Lower leg skin (tissue), 4 donors: ENCODE measurements at regions not wholly inside any gene's neighbourhood (a gene's known extent, or its start where the extent isn't known, plus 50 kb on each side); places are given as distances from the start of the nearest gene placed in this dataset.

Experiments
- DNase-seq, 2 donors: peaks; one replicate each; pipeline ENCODE4 v3.0.0-alpha.2; 2019; ENCODE audit warnings: low spot score in 2 of 2
- H3K4me3 ChIP-seq: fragments of 200-600 bp; sonication (generic); 2 replicates; pipeline ENCODE4 v1.5.1; 2017; ENCODE audit warnings: mild to moderate bottlenecking, low read depth; ENCODE audit not compliant: poor library complexity, severe bottlenecking
- POLR2A ChIP-seq, 2 donors: fragments of 450-650 bp; IDR thresholded peaks; one replicate each; pipeline ENCODE4 v1.6.1; 2016 to 2017; ENCODE audit warnings: antibody characterized with exemption in 2 of 2, mild to moderate bottlenecking in 1 of 2, moderate library complexity in 1 of 2
- WGBS, 2 donors: methylation state at CpG; one replicate each; pipeline ENCODE4 v1.1.5; 2018; 5-methylcytosine and 5-hydroxymethylcytosine counted together
- intact Hi-C: fragments of 100-400 bp; cut with DNase I; formaldehyde crosslinking; loops from one replicate; pipeline ENCODE4 v1.15.0; 2023; ENCODE audit warnings: low total_unique reads
- TF ChIP-seq, protein P1 (sequence below), 3 donors: fragments of 450-650 bp; IDR thresholded peaks; one replicate each; pipeline ENCODE4 v1.5.1; 2016; ENCODE audit warnings: antibody characterized with exemption in 3 of 3, mild to moderate bottlenecking in 3 of 3, moderate library complexity in 2 of 3

DNA sequence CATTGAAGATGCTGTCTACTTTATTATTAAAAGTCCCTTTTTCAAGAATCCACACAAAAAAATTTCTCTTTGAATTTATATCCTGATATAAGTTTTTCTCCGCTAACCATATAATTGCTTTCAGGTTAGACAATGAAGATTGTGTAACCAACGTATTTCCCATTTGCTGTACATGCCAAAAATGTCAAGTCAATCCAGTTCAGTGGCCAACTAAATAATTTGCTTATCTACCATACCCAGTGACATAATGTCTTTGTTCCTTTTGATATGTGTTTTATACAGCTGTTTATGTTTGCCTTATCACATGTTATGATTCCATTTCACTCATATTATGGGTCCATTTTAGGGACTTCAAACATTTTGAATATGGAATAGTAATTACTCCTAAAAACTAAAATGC lies 349.9 kb downstream of the EFNA5 start:
- intact Hi-C loops, result no loop called here
- WGBS, 2 donors, result 38 to 52% methylated on average over 2 of the region's 2 CpGs
- DNase-seq, result no peak
- H3K4me3 ChIP-seq, result no peak overlapping the region
- TF ChIP-seq, protein P1, sequence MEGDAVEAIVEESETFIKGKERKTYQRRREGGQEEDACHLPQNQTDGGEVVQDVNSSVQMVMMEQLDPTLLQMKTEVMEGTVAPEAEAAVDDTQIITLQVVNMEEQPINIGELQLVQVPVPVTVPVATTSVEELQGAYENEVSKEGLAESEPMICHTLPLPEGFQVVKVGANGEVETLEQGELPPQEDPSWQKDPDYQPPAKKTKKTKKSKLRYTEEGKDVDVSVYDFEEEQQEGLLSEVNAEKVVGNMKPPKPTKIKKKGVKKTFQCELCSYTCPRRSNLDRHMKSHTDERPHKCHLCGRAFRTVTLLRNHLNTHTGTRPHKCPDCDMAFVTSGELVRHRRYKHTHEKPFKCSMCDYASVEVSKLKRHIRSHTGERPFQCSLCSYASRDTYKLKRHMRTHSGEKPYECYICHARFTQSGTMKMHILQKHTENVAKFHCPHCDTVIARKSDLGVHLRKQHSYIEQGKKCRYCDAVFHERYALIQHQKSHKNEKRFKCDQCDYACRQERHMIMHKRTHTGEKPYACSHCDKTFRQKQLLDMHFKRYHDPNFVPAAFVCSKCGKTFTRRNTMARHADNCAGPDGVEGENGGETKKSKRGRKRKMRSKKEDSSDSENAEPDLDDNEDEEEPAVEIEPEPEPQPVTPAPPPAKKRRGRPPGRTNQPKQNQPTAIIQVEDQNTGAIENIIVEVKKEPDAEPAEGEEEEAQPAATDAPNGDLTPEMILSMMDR (IDR thresholded peaks at IDR 0.05), result no peak
- no peak for TF ChIP-seq POLR2A (IDR thresholded peaks at IDR 0.05)

DNA sequence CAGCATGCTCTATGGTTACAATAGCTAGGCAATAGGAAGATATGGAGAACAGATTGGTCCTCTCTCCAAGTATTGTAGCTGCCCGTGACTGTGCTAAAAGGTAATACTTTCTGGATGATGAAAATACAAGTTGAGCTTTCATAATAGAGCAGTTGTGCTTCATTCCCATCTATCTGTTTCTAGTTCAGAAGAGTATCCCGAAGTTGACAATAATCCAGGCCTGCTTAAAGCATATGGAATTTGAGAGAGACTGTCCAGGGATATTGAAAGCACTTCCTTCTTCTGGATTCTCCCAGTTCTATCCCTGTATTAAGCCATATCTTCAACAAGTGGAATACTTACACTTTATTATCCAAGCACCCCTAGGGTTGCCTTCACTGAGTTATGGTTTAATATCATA lies 350.4 kb downstream of the EFNA5 start:
- no peak overlapping the region for H3K4me3 ChIP-seq
- intact Hi-C loops, result no loop called here
- no peak for TF ChIP-seq POLR2A (IDR thresholded peaks at IDR 0.05)
- TF ChIP-seq, protein P1 (IDR thresholded peaks at IDR 0.05), result no peak
- WGBS, 2 donors, result 82 to 83% methylated on average over 2 of the region's 2 CpGs
- DNase-seq, result no peak

DNA sequence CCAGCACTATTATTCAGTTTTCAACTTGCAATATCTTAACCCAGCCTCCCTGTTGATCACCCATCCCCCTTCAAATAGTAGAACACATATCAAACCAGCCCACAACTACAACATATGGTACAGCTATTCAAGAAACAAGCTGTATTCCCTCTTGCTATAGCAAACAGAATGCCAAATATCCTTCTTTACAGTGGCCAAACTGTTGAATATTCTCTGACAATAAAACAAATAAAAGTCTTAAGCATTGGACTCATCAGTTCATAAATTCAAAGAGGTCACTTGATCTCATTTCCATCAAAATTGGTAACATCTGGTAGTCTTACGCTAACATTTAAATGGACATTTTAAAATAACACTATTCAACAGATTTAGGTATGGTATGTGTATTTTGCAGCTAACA lies 350.8 kb downstream of the EFNA5 start:
- TF ChIP-seq, protein P1 (IDR thresholded peaks at IDR 0.05), result no peak
- no peak for TF ChIP-seq POLR2A (IDR thresholded peaks at IDR 0.05)
- DNase-seq, result no peak
- H3K4me3 ChIP-seq, result no peak overlapping the region
- intact Hi-C loops, result no loop called here
- 56 to 70% methylated on average over 1 of the region's 1 CpG for WGBS, 2 donors

DNA sequence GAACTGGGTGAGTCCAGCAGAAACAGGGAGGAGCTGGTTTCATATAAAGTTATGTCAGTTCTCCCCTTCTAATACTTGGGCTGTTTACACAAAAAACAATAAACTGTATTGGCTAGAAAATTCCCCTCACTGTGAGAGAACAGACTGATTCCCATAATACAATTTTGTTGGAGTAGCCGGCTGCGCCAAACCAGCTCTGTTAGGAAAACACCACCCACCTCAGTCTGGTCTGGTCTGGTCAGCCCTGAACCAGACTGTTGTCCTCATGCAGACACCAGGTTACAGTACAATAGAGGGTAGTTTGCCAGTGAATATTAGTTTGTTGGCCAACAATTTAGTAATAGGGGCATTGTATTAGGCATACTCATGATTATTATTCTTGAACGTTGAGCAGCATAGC lies 356.4 kb downstream of the EFNA5 start:
- intact Hi-C loops, result no loop called here
- H3K4me3 ChIP-seq, result no peak overlapping the region
- no peak for TF ChIP-seq POLR2A (IDR thresholded peaks at IDR 0.05)
- DNase-seq, result no peak
- WGBS, 2 donors, result 80 to 81% methylated on average over 3 of the region's 3 CpGs

DNA sequence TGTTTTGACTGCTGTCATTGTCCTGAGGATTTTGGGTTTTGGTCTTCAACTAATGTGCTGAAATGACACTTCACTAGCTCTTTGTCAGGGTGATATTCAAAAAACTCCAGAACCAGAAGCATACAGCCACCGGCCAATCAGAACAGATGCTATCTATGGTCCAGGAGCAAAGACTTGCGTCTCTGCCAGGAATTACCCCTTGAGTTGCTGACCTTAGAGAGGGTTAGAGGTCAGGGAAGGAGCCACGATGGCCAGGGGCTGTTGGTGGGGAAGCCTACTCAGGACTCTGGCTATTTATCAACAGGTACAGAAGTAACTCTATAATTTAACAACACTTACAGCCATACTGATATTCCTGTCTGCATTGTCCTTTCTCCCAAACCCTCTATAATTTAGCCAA lies 356.8 kb downstream of the EFNA5 start:
- intact Hi-C loops, result no loop called here
- no peak for DNase-seq
- WGBS, 2 donors, result 57 to 77% methylated on average over 3 of the region's 3 CpGs
- no peak for TF ChIP-seq POLR2A (IDR thresholded peaks at IDR 0.05)
- TF ChIP-seq, protein P1 (IDR thresholded peaks at IDR 0.05), result no peak
- H3K4me3 ChIP-seq, result no peak overlapping the region

DNA sequence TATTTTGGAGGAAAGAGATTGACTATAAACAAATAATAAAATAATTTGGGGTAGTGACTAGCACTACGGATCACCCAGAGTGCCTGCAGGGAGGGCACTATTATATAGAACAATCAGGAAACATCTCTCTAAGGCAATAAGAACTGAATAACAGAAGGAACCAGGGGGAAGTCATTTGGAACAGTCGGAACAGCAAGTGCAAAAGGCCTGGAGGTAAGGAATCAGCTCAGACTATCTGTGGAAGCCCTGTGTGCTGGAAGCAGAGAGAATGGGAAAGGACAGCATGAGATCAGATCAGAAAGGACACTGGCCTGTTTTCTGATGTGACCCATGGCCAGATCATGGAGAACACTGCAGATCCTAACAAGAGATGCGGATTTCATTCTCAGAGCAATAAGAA lies 357.6 kb downstream of the EFNA5 start:
- H3K4me3 ChIP-seq, result no peak overlapping the region
- 83 to 90% methylated on average over 3 of the region's 3 CpGs for WGBS, 2 donors
- no peak for TF ChIP-seq POLR2A (IDR thresholded peaks at IDR 0.05)
- TF ChIP-seq, protein P1 (IDR thresholded peaks at IDR 0.05), result no peak
- DNase-seq, result no peak
- intact Hi-C loops, result no loop called here
